HL-60 (cell line): ENCODE measurements at regions not wholly inside any gene's neighbourhood (a gene's known extent, or its start where the extent isn't known, plus 50 kb on each side); places are given as distances from the start of the nearest gene placed in this dataset.

Experiments
- DNase-seq, 2 experiments: peaks; one replicate each; pipeline ENCODE4 v3.0.0-alpha.2; 2010 to 2020; ENCODE audit warnings: low read depth in 1 of 2, low spot score in 1 of 2
- H3K27ac ChIP-seq: fragments of 250-450 bp; sonication (Bioruptor Pico); replicated peaks from 2 replicates; pipeline ENCODE4 v1.5.1; 2020; ENCODE audit warnings: mild to moderate bottlenecking, moderate library complexity
- H3K27me3 ChIP-seq: fragments of 250-450 bp; sonication (Bioruptor Pico); 2 replicates; pipeline ENCODE4 v1.5.1; 2021; ENCODE audit warnings: mild to moderate bottlenecking, moderate library complexity; ENCODE audit not compliant: insufficient read depth, poor library complexity, severe bottlenecking
- H3K4me3 ChIP-seq: replicated peaks from 2 replicates; pipeline ENCODE4 v1.5.1; 2011; ENCODE audit warnings: mild to moderate bottlenecking, control low read depth, low read length; ENCODE audit not compliant: insufficient read depth
- CTCF ChIP-seq: IDR thresholded peaks from one replicate; pipeline ENCODE4 v1.5.1; 2011; ENCODE audit warnings: low read length, control low read depth, inconsistent platforms; ENCODE audit not compliant: insufficient read depth
- GABPA ChIP-seq: IDR thresholded peaks from 2 replicates; pipeline ENCODE4 v1.6.1; 2012; ENCODE audit warnings: low read depth
- POLR2AphosphoS5 ChIP-seq: IDR thresholded peaks from 2 replicates; pipeline ENCODE4 v1.6.1; 2012; ENCODE audit warnings: low read depth
- REST ChIP-seq: IDR thresholded peaks from 2 replicates; pipeline ENCODE4 v1.6.1; 2012; ENCODE audit warnings: low read depth; ENCODE audit not compliant: insufficient replicate concordance
- SPI1 ChIP-seq: IDR thresholded peaks from 2 replicates; pipeline ENCODE4 v1.6.1; 2012; ENCODE audit warnings: low read depth, mild to moderate bottlenecking, borderline replicate concordance

DNA sequence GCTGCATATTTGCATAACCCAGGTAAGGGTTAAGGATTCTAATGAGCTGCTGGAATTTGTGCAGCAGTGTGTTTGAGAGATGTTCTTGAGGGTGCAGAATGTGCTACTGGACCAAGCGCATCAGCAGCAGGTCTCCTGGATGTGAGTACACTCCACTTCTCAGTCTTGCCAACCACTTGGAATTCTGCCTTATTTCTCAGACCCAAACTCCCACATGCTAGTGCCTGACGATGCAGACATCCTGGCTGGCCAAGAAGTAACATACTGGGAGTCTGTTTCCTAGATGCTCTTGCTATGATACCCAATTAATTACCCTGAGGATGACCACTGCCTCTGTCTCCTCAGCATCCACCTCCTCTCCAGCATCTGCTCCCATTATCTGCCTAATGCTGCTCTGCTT lies 186.6 kb downstream of the MOXD1 start:
- no peak overlapping the region for H3K27ac ChIP-seq
- DNase-seq: no peak
- no peaks in the 10 kb centered on the region for H3K27me3 ChIP-seq
- TF ChIP-seq POLR2AphosphoS5 (no peak), REST (no peak), SPI1 (no peak)
- H3K4me3 ChIP-seq: no peak overlapping the region

DNA sequence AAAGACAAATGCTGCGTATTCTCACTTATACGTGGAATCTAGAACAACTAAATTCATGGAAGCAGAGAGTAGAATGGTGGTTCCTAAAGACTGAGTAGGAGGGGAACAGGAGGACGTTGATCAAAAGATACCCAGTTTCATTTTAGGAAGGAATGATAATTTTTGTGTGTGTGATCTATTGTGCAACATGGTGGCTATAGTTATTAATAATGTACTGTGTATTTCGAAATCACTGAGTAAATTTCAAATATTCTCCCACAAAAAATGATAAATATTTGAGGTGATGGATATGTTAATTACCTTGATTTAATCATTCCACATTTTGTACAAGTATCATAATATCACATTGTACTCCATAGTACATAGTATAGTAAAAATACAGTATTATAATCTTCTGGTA lies 187.5 kb downstream of the MOXD1 start:
- Histone ChIP-seq H3K27ac (no peak overlapping the region), H3K27me3 (no peaks in the 10 kb centered on the region), H3K4me3 (no peak overlapping the region)
- no peak for DNase-seq
- TF ChIP-seq CTCF (no peak), GABPA (no peak), REST (no peak), SPI1 (no peak)

GRCh38 chr6:132213191-132213590 lies 188.1 kb downstream of the MOXD1 start:
- no peaks in the 10 kb centered on the region for H3K27me3 ChIP-seq

More at GRCh38 chr6:132213191-132213590, 188.1 kb downstream of the MOXD1 start:
- no peak overlapping the region for H3K27ac ChIP-seq
- DNase-seq: no peak
- no peak for TF ChIP-seq GABPA
- no peak for TF ChIP-seq SPI1
- no peak for TF ChIP-seq REST
- TF ChIP-seq POLR2AphosphoS5: no peak
- no peak for TF ChIP-seq CTCF
- no peak overlapping the region for H3K4me3 ChIP-seq
